CD14-positive monocyte (primary cell): ENCODE measurements at regions not wholly inside any gene's neighbourhood (a gene's known extent, or its start where the extent isn't known, plus 50 kb on each side); places are given as distances from the start of the nearest gene placed in this dataset.

Source experiments
- DNase-seq, 3 donors: peaks; one replicate each; pipeline ENCODE4 v3.0.0-alpha.2; 2011 to 2022
- H2AFZ ChIP-seq: 2 replicates; pipeline ENCODE4 v1.6.0; 2012; ENCODE audit warnings: mild to moderate bottlenecking, low read depth, low read length, inconsistent platforms; ENCODE audit not compliant: insufficient read depth, poor library complexity, severe bottlenecking
- H3K27ac ChIP-seq, 2 donors: 1 replicate in 1 of 2; 2 replicates in 1 of 2; pipeline ENCODE4 v1.5.1; 2012 to 2013; ENCODE audit warnings: low read length in 2 of 2, control low read depth in 1 of 2, inconsistent platforms in 1 of 2, low read depth in 1 of 2, mild to moderate bottlenecking in 1 of 2
- H3K27me3 ChIP-seq, 2 donors: one replicate each; pipeline versions ENCODE4 v1.6.0 to v1.6.1; 2011 to 2013; ENCODE audit warnings: low read length in 2 of 2; ENCODE audit not compliant: control insufficient read depth in 2 of 2, insufficient read depth in 2 of 2
- H3K36me3 ChIP-seq, 2 donors: replicated peaks in 1 of 2; 1 replicate in 1 of 2; 2 replicates in 1 of 2; pipeline versions ENCODE4 v1.5.1 to v1.6.1; 2012 to 2013; ENCODE audit warnings: low read length in 2 of 2, control low read depth in 1 of 2, inconsistent platforms in 1 of 2, mild to moderate bottlenecking in 1 of 2; ENCODE audit not compliant: insufficient read depth in 2 of 2, control insufficient read depth in 1 of 2
- H3K4me1 ChIP-seq, 2 donors: 1 replicate in 1 of 2; 2 replicates in 1 of 2; pipeline versions ENCODE4 v1.5.1 to v1.6.1; 2012 to 2013; ENCODE audit warnings: low read length in 2 of 2, control low read depth in 1 of 2, inconsistent platforms in 1 of 2, mild to moderate bottlenecking in 1 of 2, moderate library complexity in 1 of 2; ENCODE audit not compliant: insufficient read depth in 2 of 2, control insufficient read depth in 1 of 2
- H3K4me2 ChIP-seq: replicated peaks from 2 replicates; pipeline ENCODE3; 2012; ENCODE audit warnings: low read length, moderate library complexity, mild to moderate bottlenecking; ENCODE audit not compliant: poor library complexity, severe bottlenecking; ENCODE audit errors: extremely low read depth
- H3K4me3 ChIP-seq, 3 experiments: fragments of 200-600 bp in 1 of 3; sonication (generic) in 1 of 3; replicated peaks in 1 of 3; 1 replicate in 2 of 3; 2 replicates in 1 of 3; pipeline ENCODE4 v1.5.1; 2011 to 2013; ENCODE audit warnings: low read length in 3 of 3, mild to moderate bottlenecking in 3 of 3, control low read depth in 2 of 3, low read depth in 2 of 3, inconsistent platforms in 1 of 3, moderate library complexity in 1 of 3
- H3K79me2 ChIP-seq: 2 replicates; pipeline ENCODE4 v1.6.0; 2012; ENCODE audit warnings: mild to moderate bottlenecking, control low read depth, inconsistent platforms, low read length, moderate library complexity; ENCODE audit not compliant: insufficient read depth
- H3K9ac ChIP-seq: 2 replicates; pipeline ENCODE4 v1.6.0; 2017; ENCODE audit warnings: low read length, mild to moderate bottlenecking; ENCODE audit not compliant: insufficient read depth, poor library complexity, severe bottlenecking
- H3K9me3 ChIP-seq, 2 donors: replicated peaks in 1 of 2; 1 replicate in 1 of 2; 2 replicates in 1 of 2; pipeline versions ENCODE4 v1.5.1 to v1.6.1; 2012 to 2013; ENCODE audit warnings: low read length in 2 of 2, control low read depth in 1 of 2; ENCODE audit not compliant: control insufficient read depth in 1 of 2, insufficient read depth in 1 of 2
- H4K20me1 ChIP-seq: 2 replicates; pipeline ENCODE4 v1.6.0; 2012; ENCODE audit warnings: mild to moderate bottlenecking, low read length, control low read depth, moderate library complexity; ENCODE audit not compliant: insufficient read depth
- H3K27ac Mint-ChIP-seq, 7 donors: one replicate each; pipeline ENCODE4 v1.8.0; 2020; ENCODE audit warnings: mild to moderate bottlenecking in 7 of 7, mixed read lengths in 7 of 7, moderate library complexity in 6 of 7, inconsistent platforms in 2 of 7
- H3K27me3 Mint-ChIP-seq, 3 donors: one replicate each; pipeline ENCODE4 v1.8.0; 2021 to 2022; ENCODE audit warnings: low read depth in 3 of 3, mild to moderate bottlenecking in 3 of 3, mixed read lengths in 3 of 3, moderate library complexity in 3 of 3, inconsistent platforms in 1 of 3
- H3K36me3 Mint-ChIP-seq, 2 donors: one replicate each; pipeline ENCODE4 v1.8.0; 2020; ENCODE audit warnings: mixed read lengths in 2 of 2, inconsistent platforms in 1 of 2, mild to moderate bottlenecking in 1 of 2
- H3K4me1 Mint-ChIP-seq: one replicate; pipeline ENCODE4 v1.8.0; 2020; ENCODE audit warnings: mild to moderate bottlenecking, mixed read lengths
- H3K4me3 Mint-ChIP-seq, 2 donors: one replicate each; pipeline ENCODE4 v1.8.0; 2020; ENCODE audit warnings: mild to moderate bottlenecking in 2 of 2, mixed read lengths in 2 of 2, moderate library complexity in 1 of 2
- H3K9me3 Mint-ChIP-seq, 7 donors: one replicate each; pipeline ENCODE4 v1.8.0; 2020 to 2022; ENCODE audit warnings: mixed read lengths in 7 of 7, mild to moderate bottlenecking in 6 of 7, moderate library complexity in 6 of 7, inconsistent platforms in 2 of 7
- WGBS: methylation state at CpG from one replicate; pipeline ENCODE4 v1.1.5; 2013; ENCODE audit warnings: missing lambda C conversion rate; ENCODE audit not compliant: insufficient coverage; 5-methylcytosine and 5-hydroxymethylcytosine counted together
- intact Hi-C, 2 donors: fragments of 100-400 bp; cut with micrococcal nuclease; formaldehyde crosslinking; loops; one replicate each; pipeline versions ENCODE4 v1.15.0 to v1.15.1; 2023
- TF ChIP-seq, protein P1 (sequence below): fragments of 200-600 bp; IDR thresholded peaks from one replicate; pipeline ENCODE4 v1.8.0; 2022; ENCODE audit warnings: antibody characterized with exemption, mild to moderate bottlenecking

DNA sequence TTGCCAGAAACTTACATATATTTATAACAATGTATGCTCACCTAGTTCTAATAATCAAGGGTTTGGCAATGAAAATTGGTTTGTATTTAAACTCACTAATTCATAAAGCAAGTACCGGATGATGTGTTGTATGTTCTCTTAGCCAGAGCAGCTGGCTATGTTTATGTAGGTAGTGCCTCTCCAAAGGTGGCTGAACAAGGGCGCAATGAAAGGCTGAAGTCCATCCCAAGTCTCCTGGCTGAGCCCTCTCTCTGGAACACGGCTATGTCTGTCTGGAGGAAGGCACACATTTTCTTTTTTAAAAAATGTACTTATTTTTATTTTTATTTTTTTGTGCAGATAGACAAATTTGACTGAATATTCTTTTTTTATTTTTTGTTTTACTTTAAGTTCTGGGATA, 141.2 kb upstream of the DAB2 start:
- Histone ChIP-seq H3K4me2 (no peak overlapping the region), H3K79me2 (no peaks in the 10 kb centered on the region), H3K27me3 (no peaks in the 10 kb centered on the region), H3K36me3 (no peaks in the 10 kb centered on the region), H3K27ac (no peak overlapping the region), H3K9ac (no peak overlapping the region), H3K4me1 (no peaks in the 10 kb centered on the region), H3K9me3 (no peaks in the 10 kb centered on the region), H4K20me1 (no peaks in the 10 kb centered on the region), H2AFZ (no peak overlapping the region), H3K4me3 (no peak overlapping the region)
- TF ChIP-seq, protein P1, sequence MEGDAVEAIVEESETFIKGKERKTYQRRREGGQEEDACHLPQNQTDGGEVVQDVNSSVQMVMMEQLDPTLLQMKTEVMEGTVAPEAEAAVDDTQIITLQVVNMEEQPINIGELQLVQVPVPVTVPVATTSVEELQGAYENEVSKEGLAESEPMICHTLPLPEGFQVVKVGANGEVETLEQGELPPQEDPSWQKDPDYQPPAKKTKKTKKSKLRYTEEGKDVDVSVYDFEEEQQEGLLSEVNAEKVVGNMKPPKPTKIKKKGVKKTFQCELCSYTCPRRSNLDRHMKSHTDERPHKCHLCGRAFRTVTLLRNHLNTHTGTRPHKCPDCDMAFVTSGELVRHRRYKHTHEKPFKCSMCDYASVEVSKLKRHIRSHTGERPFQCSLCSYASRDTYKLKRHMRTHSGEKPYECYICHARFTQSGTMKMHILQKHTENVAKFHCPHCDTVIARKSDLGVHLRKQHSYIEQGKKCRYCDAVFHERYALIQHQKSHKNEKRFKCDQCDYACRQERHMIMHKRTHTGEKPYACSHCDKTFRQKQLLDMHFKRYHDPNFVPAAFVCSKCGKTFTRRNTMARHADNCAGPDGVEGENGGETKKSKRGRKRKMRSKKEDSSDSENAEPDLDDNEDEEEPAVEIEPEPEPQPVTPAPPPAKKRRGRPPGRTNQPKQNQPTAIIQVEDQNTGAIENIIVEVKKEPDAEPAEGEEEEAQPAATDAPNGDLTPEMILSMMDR: no peak
- H3K4me1 Mint-ChIP-seq: peaks cover 2% of the 10 kb centered on the region
- H3K4me3 Mint-ChIP-seq: no peak overlapping the region
- intact Hi-C loops: no loop called here
- H3K36me3 Mint-ChIP-seq: no peaks in the 10 kb centered on the region
- H3K27me3 Mint-ChIP-seq: peaks cover 0 to 3% (median 0%) of the 10 kb centered on the region in 3 donors
- no peaks in the 10 kb centered on the region for H3K9me3 Mint-ChIP-seq
- DNase-seq: no peak
- no peak overlapping the region for H3K27ac Mint-ChIP-seq
- no CpG with 5 or more reads among the region's 3 CpGs for WGBS

DNA sequence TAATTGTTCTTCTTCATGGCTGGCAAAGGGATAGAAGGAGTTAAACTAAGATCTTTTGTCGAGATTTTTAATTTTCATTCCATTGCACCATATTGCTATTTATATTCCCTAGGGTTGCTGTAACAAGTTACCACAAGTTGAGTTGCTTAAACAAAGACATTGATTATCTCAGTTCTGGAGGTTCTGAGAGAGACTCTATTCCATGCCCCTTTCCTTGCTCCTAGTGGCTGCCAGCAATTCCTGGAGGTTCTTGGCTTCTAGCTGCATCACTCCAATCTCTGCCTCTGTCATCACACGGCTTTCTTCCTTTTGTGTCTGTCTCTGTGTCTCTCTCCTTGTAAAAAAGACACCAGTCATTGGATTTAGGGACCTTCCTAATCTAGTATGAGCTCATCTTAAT, 136.6 kb upstream of the DAB2 start:
- Mint-ChIP-seq H3K4me1 (no peaks in the 10 kb centered on the region), H3K27ac (no peak overlapping the region), H3K36me3 (no peaks in the 10 kb centered on the region), H3K27me3 (peaks cover 1 to 3% (median 2%) of the 10 kb centered on the region in 3 donors), H3K9me3 (peaks cover 0 to under 1% (median 0%) of the 10 kb centered on the region in 7 donors), H3K4me3 (no peak overlapping the region)
- DNase-seq: no peak
- Histone ChIP-seq H3K9me3 (no peaks in the 10 kb centered on the region), H3K79me2 (no peaks in the 10 kb centered on the region), H3K4me1 (peaks cover 3% of the 10 kb centered on the region in 2 donors), H4K20me1 (no peaks in the 10 kb centered on the region), H3K36me3 (no peaks in the 10 kb centered on the region), H3K27me3 (no peaks in the 10 kb centered on the region), H3K27ac (no peak overlapping the region), H3K4me3 (no peak overlapping the region), H3K9ac (no peak overlapping the region), H3K4me2 (no peak overlapping the region), H2AFZ (no peak overlapping the region)
- intact Hi-C loops: no loop called here
- TF ChIP-seq, protein P1: no peak
- WGBS: 91% methylated on average over 1 of the region's 2 CpGs
